ENCODE measurements at regions not wholly inside any gene's neighbourhood (a gene's known extent, or its start where the extent isn't known, plus 50 kb on each side); places are given as distances from the start of the nearest gene placed in this dataset.

- Mint-ChIP-seq H3K36me3 (ENCODE audit: low read depth) (no peaks in the 10 kb centered on the region), H3K9me3 (no peaks in the 10 kb centered on the region), H3K27ac (no peak overlapping the region), H3K27me3 (ENCODE audit: low read depth) (peaks cover 3% of the 10 kb centered on the region), H3K4me3 (no peak overlapping the region), H3K4me1 (ENCODE audit: low read depth) (peaks cover 4% of the 10 kb centered on the region)
These were observed 307.7 kb upstream of the C2CD4B start for GRCh38 chr15:62472616-62473299.

DNA sequence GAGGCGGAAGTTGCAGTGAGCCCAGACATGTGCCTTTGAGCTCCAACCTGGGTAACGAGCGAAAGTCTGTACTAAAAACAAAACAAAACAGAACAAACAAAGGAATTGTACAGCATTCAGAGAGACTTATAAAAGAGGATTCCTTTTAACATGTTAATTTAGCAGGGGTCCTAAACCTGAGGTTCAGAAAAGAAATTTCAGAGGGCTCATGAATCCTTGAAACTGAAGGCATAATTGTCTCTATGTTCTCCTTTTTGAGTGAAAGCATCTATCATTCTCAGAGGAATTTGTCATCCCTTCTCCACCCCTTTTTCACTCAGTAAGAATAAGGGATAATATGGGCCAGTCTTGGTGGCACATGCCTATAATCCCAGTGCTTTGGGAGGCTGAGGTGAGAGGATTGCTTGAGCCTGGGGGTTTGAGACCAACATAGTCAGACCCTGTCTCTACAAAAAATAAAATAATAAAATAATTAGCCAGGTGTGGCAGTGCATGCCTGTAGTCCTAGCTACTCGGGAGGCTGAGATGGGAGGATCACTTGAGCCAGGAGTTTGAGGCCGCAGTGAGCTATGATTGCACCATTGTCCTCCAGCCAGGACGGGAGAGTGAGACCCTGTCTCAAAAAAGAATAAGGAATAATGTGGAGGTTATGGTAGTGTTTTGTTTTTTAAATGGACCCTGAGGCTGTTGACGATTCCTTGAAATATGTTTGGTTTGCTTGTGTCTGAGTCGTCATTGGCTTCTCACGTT is 309.1 kb upstream of the C2CD4B start:
- no peaks in the 10 kb centered on the region for H3K9me3 Mint-ChIP-seq
- H3K4me1 Mint-ChIP-seq (ENCODE audit: low read depth), result peaks cover 4% of the 10 kb centered on the region
- H3K27me3 Mint-ChIP-seq (ENCODE audit: low read depth), result peaks cover 3% of the 10 kb centered on the region
- H3K36me3 Mint-ChIP-seq (ENCODE audit: low read depth), result no peaks in the 10 kb centered on the region
- no peak overlapping the region for H3K4me3 Mint-ChIP-seq
- no peak overlapping the region for H3K27ac Mint-ChIP-seq

DNA sequence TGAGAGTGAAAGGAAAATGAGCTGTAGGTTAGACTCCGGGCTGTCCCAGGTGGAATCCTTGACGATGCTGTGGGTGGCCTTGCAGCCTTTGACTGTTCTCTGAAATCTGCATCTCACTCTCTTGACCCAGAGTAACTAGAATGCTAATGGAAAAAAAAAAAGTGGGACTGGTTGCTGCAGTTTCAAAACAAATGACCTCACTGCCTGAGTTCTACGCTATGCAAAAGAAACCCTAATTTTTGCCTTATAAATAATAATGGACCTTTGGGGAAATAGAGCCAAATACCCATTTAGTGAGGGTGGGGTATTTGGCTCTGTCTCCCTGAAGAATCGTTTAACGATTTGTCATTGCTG is 309.7 kb upstream of the C2CD4B start:
- Mint-ChIP-seq H3K4me3 (no peak overlapping the region), H3K36me3 (ENCODE audit: low read depth) (no peaks in the 10 kb centered on the region), H3K27me3 (ENCODE audit: low read depth) (peaks cover 3% of the 10 kb centered on the region), H3K4me1 (ENCODE audit: low read depth) (peaks cover 4% of the 10 kb centered on the region), H3K9me3 (no peaks in the 10 kb centered on the region), H3K27ac (no peak overlapping the region)

DNA sequence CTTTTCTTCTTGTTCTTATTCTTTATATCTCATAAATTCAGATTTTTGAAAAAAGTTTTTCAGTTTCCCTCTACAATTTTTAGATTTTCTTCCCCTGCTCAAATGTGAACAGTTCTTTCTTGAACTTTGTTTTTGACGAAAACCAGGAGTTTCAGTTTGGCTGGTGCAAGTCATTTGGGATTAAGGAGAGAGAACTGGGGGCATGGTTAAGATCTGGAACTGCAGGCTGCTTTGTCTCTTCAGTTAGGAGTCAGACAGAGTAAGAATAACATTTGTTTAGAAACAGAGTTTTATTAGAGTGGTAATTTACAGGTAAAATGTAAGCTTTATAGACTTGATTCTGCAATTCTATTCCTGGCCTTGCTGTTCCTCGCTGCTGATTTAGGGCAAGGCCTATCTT is 310.5 kb upstream of the C2CD4B start:
- Mint-ChIP-seq H3K4me1 (ENCODE audit: low read depth) (peaks cover 4% of the 10 kb centered on the region), H3K27ac (no peak overlapping the region), H3K36me3 (ENCODE audit: low read depth) (no peaks in the 10 kb centered on the region), H3K27me3 (ENCODE audit: low read depth) (peaks cover 3% of the 10 kb centered on the region), H3K4me3 (no peak overlapping the region), H3K9me3 (no peaks in the 10 kb centered on the region)

- Mint-ChIP-seq H3K27ac (no peak overlapping the region), H3K36me3 (ENCODE audit: low read depth) (no peaks in the 10 kb centered on the region), H3K9me3 (no peaks in the 10 kb centered on the region), H3K4me1 (ENCODE audit: low read depth) (peaks cover 4% of the 10 kb centered on the region), H3K4me3 (no peak overlapping the region), H3K27me3 (ENCODE audit: low read depth) (peaks cover 6% of the 10 kb centered on the region)
These were observed 311.1 kb upstream of the C2CD4B start for GRCh38 chr15:62476163-62476562.

DNA sequence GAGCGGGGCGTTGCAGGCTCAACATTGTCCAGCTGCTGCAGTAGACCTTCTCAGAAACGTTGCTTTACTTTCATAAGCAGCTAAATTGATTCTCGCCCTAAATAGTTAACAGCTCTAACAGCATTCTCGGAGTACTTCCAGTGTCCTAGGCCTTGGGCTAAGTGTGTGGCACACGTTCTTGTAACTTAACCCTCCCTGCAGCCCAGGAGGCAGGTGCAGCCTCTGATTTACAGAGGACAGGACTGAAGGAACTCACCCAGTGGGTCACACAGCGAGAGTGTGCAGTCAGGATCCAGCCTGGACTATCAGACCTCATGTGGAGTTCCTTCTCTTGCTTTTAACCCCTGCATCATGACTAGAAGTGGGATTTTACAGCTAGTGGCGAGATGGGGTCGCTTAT is 312.8 kb upstream of the C2CD4B start:
- no peaks in the 10 kb centered on the region for H3K9me3 Mint-ChIP-seq
- no peaks in the 10 kb centered on the region for H3K36me3 Mint-ChIP-seq (ENCODE audit: low read depth)

DNA sequence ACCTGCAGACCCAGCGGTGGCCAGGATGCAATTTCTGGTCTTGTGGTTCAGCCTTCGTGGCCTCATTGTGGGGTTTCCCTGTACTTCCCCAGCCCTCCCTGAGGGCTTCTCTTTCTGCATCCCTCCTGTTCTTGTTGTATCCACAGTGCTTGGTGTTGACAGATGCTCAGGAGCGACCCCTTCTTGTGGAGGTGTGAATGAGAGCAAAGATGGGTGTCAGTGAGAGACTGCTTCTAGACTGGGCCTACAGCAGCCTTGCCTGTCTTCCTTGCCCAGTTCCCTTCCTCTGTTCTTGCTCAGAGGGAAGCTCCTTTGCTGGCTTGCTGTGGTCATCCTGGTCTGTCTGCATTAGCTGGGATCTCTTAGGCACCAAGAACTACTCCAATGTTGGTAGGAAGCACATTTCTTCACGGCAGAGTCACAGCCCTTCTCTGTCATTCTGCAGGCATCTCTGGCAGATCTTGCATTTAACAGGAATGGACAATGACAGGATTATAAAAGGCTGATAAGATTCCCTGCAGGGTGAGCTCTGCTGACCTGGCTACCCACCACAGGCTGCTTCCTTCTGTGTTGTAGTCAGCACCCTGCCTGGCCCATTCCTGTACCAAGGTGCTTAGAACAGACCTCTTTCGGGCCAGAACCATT is 317.8 kb upstream of the C2CD4B start:
- Mint-ChIP-seq H3K9me3 (no peaks in the 10 kb centered on the region), H3K4me1 (ENCODE audit: low read depth) (peaks cover 4% of the 10 kb centered on the region), H3K27me3 (ENCODE audit: low read depth) (peaks cover 6% of the 10 kb centered on the region), H3K4me3 (no peak overlapping the region), H3K36me3 (ENCODE audit: low read depth) (no peaks in the 10 kb centered on the region), H3K27ac (no peak overlapping the region)

More for the DNA sequence above, 312.8 kb upstream of the C2CD4B start:
- Mint-ChIP-seq H3K4me1 (ENCODE audit: low read depth) (peaks cover 3% of the 10 kb centered on the region), H3K4me3 (no peak overlapping the region), H3K27ac (no peak overlapping the region), H3K27me3 (ENCODE audit: low read depth) (peaks cover 6% of the 10 kb centered on the region)

- Mint-ChIP-seq H3K9me3 (no peaks in the 10 kb centered on the region), H3K4me1 (ENCODE audit: low read depth) (peaks cover 4% of the 10 kb centered on the region), H3K36me3 (ENCODE audit: low read depth) (no peaks in the 10 kb centered on the region), H3K27ac (no peak overlapping the region), H3K27me3 (ENCODE audit: low read depth) (peaks cover 10% of the 10 kb centered on the region), H3K4me3 (no peak overlapping the region)
These were observed 318.7 kb upstream of the C2CD4B start for GRCh38 chr15:62483814-62484213.

DNA sequence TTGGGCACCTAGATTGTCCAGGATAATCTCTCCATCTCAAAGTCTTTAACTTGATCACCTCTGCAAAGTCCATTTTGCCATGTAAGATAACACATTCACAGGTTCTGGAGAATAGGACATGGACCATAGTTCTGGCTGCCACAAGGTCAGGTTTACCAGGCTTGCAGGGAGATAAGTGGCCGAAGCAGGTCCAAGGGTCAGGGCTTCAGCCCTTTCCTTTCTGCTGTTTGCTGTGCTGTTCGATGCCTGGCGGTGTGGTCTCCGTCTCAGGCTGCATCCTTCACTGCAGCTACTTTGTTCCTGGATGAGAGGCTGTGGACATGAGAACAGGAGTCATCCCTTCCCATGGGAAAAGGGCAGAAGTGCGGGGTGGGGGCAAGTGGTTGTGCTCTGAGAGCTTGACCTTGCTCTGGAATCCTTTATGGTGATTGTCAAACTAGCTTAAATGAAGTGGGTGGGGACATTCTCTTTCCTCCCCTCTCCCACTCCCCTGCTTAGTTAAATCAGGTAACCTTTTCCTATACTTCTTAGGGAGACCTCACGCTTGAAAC is 320.2 kb upstream of the C2CD4B start:
- Mint-ChIP-seq H3K4me3 (no peak overlapping the region), H3K36me3 (ENCODE audit: low read depth) (no peaks in the 10 kb centered on the region), H3K9me3 (no peaks in the 10 kb centered on the region), H3K4me1 (ENCODE audit: low read depth) (peaks cover 4% of the 10 kb centered on the region), H3K27me3 (ENCODE audit: low read depth) (peaks cover 19% of the 10 kb centered on the region), H3K27ac (no peak overlapping the region)

DNA sequence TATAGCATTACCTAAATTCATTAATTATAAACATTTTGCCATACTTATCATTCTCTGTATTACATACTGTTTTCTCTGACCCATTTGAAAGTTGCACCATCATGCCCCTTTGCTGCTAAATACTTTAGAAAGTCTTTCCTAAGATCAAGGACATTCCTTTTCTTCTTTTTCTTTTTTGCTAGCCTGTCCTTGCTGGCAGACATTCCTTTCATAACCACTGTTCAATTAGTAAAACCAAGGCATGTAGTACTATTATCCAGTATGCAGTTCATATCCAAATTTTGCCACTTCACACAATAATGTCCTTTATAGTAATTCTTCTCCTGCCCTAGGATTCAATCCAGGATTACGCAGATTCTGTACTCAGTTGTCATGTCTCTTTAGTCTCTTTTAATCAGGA is 321.0 kb upstream of the C2CD4B start:
- Mint-ChIP-seq H3K4me1 (ENCODE audit: low read depth) (peaks cover 4% of the 10 kb centered on the region), H3K36me3 (ENCODE audit: low read depth) (no peaks in the 10 kb centered on the region), H3K27ac (no peak overlapping the region), H3K4me3 (no peak overlapping the region), H3K9me3 (no peaks in the 10 kb centered on the region), H3K27me3 (ENCODE audit: low read depth) (peaks cover 16% of the 10 kb centered on the region)

DNA sequence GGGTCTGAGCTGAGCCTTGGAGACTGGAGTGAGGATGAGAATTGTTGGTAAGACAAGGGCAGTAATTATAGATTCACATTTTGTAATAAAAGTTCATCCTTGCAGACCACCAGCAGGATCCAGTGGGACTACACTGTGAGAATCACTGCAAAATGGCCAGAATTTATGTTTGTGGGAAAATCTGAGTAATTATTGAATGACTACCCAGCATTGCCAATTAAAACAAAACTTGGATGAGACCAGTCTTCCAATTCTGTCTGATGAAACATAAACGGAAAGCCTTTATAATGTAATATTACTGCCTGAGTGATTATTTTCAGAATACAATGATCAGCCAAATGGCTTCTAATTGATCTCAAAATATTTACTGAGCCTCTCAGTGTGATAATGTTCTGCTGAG is 323.3 kb upstream of the C2CD4B start:
- no peak overlapping the region for H3K4me3 Mint-ChIP-seq
- H3K4me1 Mint-ChIP-seq (ENCODE audit: low read depth), result no peaks in the 10 kb centered on the region
- no peak overlapping the region for H3K27ac Mint-ChIP-seq
- no peaks in the 10 kb centered on the region for H3K9me3 Mint-ChIP-seq
- peaks cover 16% of the 10 kb centered on the region for H3K27me3 Mint-ChIP-seq (ENCODE audit: low read depth)
- no peaks in the 10 kb centered on the region for H3K36me3 Mint-ChIP-seq (ENCODE audit: low read depth)

DNA sequence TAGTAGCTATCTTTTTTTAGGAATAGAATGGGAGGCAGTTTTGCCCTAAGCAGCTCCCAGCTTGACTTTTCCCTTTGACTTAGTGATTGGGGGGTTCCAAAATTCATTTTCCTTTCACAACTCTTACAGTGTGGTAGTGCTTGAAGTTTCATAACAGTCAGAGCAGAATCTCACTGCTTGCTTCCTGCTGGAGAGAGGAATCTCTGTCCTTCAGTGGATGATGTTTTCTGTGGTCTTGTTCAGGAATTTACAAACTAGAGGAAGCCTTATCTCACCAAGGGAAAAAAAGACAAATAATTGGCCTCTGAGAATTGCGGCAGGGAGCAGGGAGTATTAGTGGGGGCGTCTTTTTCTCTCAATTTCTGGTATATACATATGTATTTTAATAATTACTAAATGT is 326.6 kb upstream of the C2CD4B start:
- no peaks in the 10 kb centered on the region for H3K9me3 Mint-ChIP-seq
- no peak overlapping the region for H3K27ac Mint-ChIP-seq
- H3K36me3 Mint-ChIP-seq (ENCODE audit: low read depth), result no peaks in the 10 kb centered on the region
- no peaks in the 10 kb centered on the region for H3K4me1 Mint-ChIP-seq (ENCODE audit: low read depth)
- H3K27me3 Mint-ChIP-seq (ENCODE audit: low read depth), result peaks cover 13% of the 10 kb centered on the region
- H3K4me3 Mint-ChIP-seq, result no peak overlapping the region

DNA sequence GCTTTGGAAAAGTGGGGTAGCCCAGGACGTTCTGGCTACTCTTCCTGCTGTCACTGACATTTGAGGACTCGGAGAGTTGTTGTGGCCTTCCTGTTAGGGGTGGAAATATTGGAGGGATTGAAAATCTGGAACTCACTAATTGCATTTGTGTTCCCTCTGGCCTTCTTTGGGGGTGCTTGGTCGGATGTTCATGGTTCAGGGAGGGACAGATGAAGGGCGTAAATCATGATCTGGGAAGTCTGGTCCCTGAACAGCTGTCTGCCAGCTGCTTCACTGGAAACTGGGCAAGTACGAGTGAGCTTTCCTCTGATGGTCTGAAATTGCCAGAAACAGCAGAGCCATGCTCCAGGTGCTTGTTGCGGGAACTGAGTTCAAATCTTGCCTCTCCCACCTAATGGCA is 327.8 kb upstream of the C2CD4B start:
- Mint-ChIP-seq H3K9me3 (no peaks in the 10 kb centered on the region), H3K27me3 (ENCODE audit: low read depth) (peaks cover 13% of the 10 kb centered on the region), H3K4me1 (ENCODE audit: low read depth) (no peaks in the 10 kb centered on the region), H3K4me3 (no peak overlapping the region), H3K36me3 (ENCODE audit: low read depth) (no peaks in the 10 kb centered on the region), H3K27ac (no peak overlapping the region)

DNA sequence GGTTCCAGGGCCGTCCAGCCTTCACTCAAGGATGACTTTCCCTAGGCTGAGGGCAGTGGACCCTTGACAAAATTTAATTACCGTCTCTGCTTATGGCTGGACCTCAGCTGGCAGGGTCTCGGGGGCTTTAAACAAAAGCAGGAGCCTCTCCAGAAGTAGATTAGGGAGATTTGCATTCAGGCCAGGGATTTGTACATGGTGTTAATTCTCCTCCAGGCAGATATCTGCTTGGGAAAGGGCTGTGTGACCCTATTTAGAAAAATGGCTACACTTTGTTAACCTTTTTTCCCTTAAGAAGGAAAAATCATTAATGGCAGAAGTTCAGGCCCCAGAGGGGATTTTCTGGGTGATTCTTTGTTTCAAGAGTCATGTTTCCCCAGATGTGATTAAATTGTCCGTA is 329.1 kb upstream of the C2CD4B start:
- peaks cover 8% of the 10 kb centered on the region for H3K27me3 Mint-ChIP-seq (ENCODE audit: low read depth)
- no peak overlapping the region for H3K4me3 Mint-ChIP-seq
- H3K4me1 Mint-ChIP-seq (ENCODE audit: low read depth), result no peaks in the 10 kb centered on the region
- no peak overlapping the region for H3K27ac Mint-ChIP-seq
- H3K36me3 Mint-ChIP-seq (ENCODE audit: low read depth), result no peaks in the 10 kb centered on the region
- no peaks in the 10 kb centered on the region for H3K9me3 Mint-ChIP-seq
